22Rv1 (cell line): ENCODE measurements at regions not wholly inside any gene's neighbourhood (a gene's known extent, or its start where the extent isn't known, plus 50 kb on each side); places are given as distances from the start of the nearest gene placed in this dataset.

ENCODE experiments used
- H3K27ac ChIP-seq: fragments of 450-650 bp; 2 replicates; pipeline ENCODE4 v1.5.1; 2017
- ZFX ChIP-seq: fragments of 450-650 bp; IDR thresholded peaks from 2 replicates; pipeline ENCODE4 v1.6.1; 2017; ENCODE audit warnings: antibody characterized with exemption, borderline replicate concordance
- TF ChIP-seq, protein P1 (sequence below): fragments of 450-650 bp; IDR thresholded peaks from 2 replicates; pipeline ENCODE4 v1.5.1; 2017; ENCODE audit warnings: mild to moderate bottlenecking

DNA sequence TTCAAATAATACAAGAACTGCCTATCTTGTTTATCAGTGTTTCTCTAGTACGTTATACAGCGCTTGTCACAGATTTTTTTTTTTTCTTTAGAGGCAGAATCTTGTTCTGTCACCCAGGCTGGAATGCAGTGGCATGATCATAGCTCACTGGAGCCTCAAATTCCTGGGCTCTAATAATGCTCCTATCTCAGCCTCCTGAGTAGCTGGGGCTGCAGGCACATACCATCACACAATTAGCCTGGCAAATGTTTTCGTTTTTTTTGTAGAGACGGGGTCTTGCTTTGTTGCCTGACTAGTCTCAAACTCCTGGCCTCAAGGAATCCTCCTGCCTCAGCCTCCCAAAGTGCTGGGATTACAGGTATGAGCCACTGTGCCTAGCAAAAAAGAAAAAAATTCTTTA is 66.0 kb upstream of the FREM2 start:
- H3K27ac ChIP-seq: no peak overlapping the region
- TF ChIP-seq, protein P1, sequence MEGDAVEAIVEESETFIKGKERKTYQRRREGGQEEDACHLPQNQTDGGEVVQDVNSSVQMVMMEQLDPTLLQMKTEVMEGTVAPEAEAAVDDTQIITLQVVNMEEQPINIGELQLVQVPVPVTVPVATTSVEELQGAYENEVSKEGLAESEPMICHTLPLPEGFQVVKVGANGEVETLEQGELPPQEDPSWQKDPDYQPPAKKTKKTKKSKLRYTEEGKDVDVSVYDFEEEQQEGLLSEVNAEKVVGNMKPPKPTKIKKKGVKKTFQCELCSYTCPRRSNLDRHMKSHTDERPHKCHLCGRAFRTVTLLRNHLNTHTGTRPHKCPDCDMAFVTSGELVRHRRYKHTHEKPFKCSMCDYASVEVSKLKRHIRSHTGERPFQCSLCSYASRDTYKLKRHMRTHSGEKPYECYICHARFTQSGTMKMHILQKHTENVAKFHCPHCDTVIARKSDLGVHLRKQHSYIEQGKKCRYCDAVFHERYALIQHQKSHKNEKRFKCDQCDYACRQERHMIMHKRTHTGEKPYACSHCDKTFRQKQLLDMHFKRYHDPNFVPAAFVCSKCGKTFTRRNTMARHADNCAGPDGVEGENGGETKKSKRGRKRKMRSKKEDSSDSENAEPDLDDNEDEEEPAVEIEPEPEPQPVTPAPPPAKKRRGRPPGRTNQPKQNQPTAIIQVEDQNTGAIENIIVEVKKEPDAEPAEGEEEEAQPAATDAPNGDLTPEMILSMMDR: no peak
- no peak for TF ChIP-seq ZFX

DNA sequence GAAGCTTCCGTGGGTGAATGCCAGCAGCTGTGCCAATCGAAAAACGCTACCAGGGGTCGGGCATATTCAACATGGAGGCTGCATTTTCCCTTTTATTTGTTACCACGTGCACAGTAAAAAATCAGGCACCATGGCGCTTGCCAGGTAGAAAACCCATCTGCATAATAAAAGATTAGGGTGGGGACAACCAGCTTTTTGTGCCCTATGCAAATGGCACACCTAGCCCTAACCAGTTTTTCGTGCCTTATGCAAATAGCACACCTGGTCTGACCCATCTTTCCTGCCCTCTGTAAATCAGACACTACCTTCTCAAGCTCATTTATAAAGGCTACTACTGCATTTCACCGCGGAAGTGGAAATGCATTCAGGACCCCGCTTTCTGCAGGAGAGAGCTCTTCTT is 62.1 kb upstream of the FREM2 start:
- TF ChIP-seq, protein P1: no peak
- TF ChIP-seq ZFX: no peak
- peak overlapping the region; percentile 44 for H3K27ac ChIP-seq

DNA sequence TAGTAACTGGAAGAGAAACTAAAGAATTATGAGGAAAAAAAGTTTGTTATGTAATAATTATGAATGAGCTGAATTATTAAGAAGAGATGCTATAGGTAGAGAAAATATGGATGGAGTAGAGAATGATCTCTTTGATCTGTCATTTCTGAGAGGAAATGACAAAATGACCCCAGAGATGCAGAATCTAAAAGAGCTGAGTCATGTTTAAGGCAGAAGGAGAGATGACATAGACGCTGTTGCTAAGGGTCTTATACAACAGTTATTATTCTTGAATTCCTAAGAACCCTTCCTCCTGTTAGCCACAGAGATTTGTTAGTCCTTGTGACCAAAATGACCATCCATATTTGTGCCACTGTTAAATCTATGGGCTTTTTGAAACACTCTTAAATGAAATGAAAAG is 58.3 kb upstream of the FREM2 start:
- no peak for TF ChIP-seq ZFX
- TF ChIP-seq, protein P1: no peak
- H3K27ac ChIP-seq: no peak overlapping the region

DNA sequence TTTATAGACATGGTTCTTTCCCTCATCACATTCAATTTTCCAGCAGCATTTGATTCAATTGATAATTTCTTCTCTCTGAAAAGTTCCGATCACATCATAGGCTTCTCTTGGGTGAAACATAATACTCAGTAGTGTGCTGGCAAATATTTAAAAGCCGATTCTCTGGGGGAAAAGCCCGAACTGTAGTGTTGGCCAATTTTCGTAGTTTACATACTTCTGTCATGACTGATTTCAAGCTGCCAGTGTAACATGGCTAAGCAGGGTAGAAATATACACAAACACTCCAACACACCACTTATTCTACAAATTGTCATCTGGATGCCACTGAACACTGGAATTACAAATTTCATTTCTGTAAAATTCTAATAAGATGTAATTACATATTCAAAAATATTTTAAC is 56.1 kb upstream of the FREM2 start:
- TF ChIP-seq ZFX: no peak
- TF ChIP-seq, protein P1: no peak
- H3K27ac ChIP-seq: no peak overlapping the region

DNA sequence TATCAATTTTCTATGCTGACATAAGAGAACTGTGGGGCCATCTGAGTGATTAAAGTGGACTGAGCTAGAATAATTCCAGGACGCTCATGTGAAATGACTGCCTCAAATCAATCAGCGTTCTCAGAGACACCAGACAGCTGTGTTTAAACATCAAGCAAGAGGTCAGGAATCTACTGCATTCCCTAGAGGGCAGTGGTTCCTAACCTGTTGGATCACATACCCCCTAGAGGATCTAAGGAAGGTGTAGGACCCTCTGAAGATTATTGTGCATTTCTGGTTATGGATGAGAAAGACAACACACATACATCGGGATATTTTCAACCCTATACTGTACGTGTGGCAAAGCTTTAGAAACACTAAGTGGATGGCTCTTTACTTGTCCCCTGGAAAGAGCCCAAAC is 51.8 kb upstream of the FREM2 start:
- H3K27ac ChIP-seq: no peak overlapping the region
- TF ChIP-seq, protein P1: peak; percentile 17; the same call in 1 of the 2 replicates
- no peak for TF ChIP-seq ZFX

DNA sequence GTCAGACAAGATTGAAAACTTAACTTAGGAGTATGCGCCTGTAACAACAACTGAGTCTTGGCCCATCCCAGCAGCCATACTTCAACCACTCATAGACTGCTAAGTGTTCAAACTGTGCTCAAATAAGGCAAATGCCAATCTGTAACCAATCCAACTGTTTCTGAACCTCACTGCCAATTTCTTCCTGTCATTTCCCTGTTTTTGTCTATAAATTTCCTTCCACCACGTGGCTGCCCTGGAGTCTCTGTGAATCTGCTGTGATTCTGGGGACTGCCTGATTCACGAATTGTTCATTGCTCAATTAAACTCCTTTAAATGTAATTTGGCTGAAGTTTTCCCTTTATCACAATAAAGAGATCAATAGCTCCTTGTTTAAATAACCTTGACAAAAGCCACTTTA is 50.8 kb upstream of the FREM2 start:
- no peak for TF ChIP-seq ZFX
- TF ChIP-seq, protein P1: no peak
- H3K27ac ChIP-seq: peak overlapping the region; percentile 81

DNA sequence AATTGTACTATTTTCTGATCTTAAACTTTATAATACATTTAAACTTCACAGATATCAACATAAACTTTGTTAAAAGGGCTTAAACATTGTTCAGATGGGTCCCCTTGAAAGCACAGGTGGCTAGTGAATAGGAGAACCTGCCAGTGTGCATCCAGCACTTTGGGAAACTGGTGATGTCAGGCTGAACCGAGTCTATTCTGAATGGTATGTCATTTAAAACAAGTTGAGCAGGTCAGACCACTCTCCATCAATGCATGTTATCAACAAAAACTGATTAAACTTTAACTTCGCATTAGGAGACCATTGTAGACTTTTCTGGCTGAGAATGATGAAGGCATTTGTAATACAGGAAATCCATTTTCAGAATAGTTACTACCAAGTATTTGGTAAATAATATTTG is 50.1 kb upstream of the FREM2 start:
- no peak for TF ChIP-seq ZFX
- TF ChIP-seq, protein P1: no peak
- H3K27ac ChIP-seq: peak overlapping the region; percentile 81
